ENCODE measurements at regions not wholly inside any gene's neighbourhood (a gene's known extent, or its start where the extent isn't known, plus 50 kb on each side); places are given as distances from the start of the nearest gene placed in this dataset.

DNA sequence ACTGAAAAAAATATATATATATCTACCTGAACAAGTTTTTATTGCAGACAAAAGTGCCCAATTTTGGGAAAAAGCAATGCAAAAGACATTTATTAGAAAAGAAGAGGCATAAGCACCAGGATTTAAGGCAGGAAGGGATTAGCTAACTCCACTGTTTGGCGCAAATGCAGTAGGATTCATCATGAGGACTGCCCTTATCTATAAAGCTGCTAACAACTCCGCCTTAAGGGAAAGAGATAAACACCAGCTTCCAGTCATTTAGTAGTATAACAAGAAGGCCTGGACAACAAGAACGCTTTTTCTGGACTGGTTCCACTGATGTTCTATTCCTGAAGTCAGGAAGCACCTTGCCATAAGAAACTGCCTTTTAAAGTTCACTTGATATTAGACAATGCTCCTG, 52.9 kb upstream of the FSHR start:
- TF ChIP-seq, protein P1, sequence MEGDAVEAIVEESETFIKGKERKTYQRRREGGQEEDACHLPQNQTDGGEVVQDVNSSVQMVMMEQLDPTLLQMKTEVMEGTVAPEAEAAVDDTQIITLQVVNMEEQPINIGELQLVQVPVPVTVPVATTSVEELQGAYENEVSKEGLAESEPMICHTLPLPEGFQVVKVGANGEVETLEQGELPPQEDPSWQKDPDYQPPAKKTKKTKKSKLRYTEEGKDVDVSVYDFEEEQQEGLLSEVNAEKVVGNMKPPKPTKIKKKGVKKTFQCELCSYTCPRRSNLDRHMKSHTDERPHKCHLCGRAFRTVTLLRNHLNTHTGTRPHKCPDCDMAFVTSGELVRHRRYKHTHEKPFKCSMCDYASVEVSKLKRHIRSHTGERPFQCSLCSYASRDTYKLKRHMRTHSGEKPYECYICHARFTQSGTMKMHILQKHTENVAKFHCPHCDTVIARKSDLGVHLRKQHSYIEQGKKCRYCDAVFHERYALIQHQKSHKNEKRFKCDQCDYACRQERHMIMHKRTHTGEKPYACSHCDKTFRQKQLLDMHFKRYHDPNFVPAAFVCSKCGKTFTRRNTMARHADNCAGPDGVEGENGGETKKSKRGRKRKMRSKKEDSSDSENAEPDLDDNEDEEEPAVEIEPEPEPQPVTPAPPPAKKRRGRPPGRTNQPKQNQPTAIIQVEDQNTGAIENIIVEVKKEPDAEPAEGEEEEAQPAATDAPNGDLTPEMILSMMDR (IDR thresholded peaks at IDR 0.05) = no peak
- no peak for TF ChIP-seq POLR2AphosphoS5 (IDR thresholded peaks at IDR 0.05)
- no peak for TF ChIP-seq POLR2A (IDR thresholded peaks at IDR 0.05)
- TF ChIP-seq EP300 (IDR thresholded peaks at IDR 0.05) = no peak
